Keratinocyte (primary cell): ENCODE measurements at regions not wholly inside any gene's neighbourhood (a gene's known extent, or its start where the extent isn't known, plus 50 kb on each side); places are given as distances from the start of the nearest gene placed in this dataset.

ENCODE experiments used
- DNase-seq: peaks from one replicate; pipeline ENCODE4 v3.0.0-alpha.2; 2011; ENCODE audit warnings: low read depth, missing footprints, low spot score
- FAIRE-seq: peaks from 2 replicates; lab custom pipeline; 2011; peaks lifted over from hg19 to GRCh38; lab: Jason Lieb, UNC
- H2AFZ ChIP-seq: 2 replicates; pipeline ENCODE4 v1.6.0; 2012; ENCODE audit warnings: low read length, control low read depth, inconsistent platforms; ENCODE audit not compliant: control insufficient read depth
- H3K27ac ChIP-seq: 2 replicates; pipeline ENCODE4 v1.5.1; 2011; ENCODE audit warnings: low read length; ENCODE audit not compliant: control insufficient read depth, insufficient read depth
- H3K27me3 ChIP-seq: 3 replicates; pipeline ENCODE4 v1.6.0; 2011; ENCODE audit warnings: low read length; ENCODE audit not compliant: control insufficient read depth, insufficient read depth; ENCODE audit errors: extremely low read depth
- H3K36me3 ChIP-seq, 2 experiments: 2 replicates in 1 of 2; 3 replicates in 1 of 2; pipeline ENCODE4 v1.5.1; 2011; ENCODE audit warnings: low read length in 2 of 2, mild to moderate bottlenecking in 1 of 2; ENCODE audit not compliant: control insufficient read depth in 2 of 2, insufficient read depth in 2 of 2; ENCODE audit errors: extremely low read depth in 1 of 2
- H3K4me1 ChIP-seq: 3 replicates; pipeline ENCODE4 v1.5.1; 2011; ENCODE audit warnings: low read length; ENCODE audit not compliant: control insufficient read depth, insufficient read depth; ENCODE audit errors: extremely low read depth
- H3K4me2 ChIP-seq: 3 replicates; pipeline ENCODE4 v1.6.0; 2011; ENCODE audit warnings: low read depth, low read length; ENCODE audit not compliant: control insufficient read depth, insufficient read depth; ENCODE audit errors: extremely low read depth
- H3K4me3 ChIP-seq, 3 experiments: fragments of 200-600 bp in 1 of 3; sonication (generic) in 1 of 3; 2 replicates in 2 of 3; 3 replicates in 1 of 3; pipeline ENCODE4 v1.5.1; 2011 to 2016; ENCODE audit warnings: low read length in 3 of 3, mild to moderate bottlenecking in 3 of 3, control low read depth in 2 of 3, inconsistent platforms in 1 of 3, low read depth in 1 of 3, mixed read lengths in 1 of 3, mixed run types in 1 of 3, moderate library complexity in 1 of 3; ENCODE audit not compliant: control insufficient read depth in 2 of 3, insufficient read depth in 2 of 3; ENCODE audit errors: extremely low read depth in 1 of 3
- H3K79me2 ChIP-seq: 2 replicates; pipeline ENCODE4 v1.6.0; 2012; ENCODE audit warnings: low read length; ENCODE audit not compliant: control insufficient read depth, insufficient read depth
- H3K9ac ChIP-seq: 3 replicates; pipeline ENCODE4 v1.6.0; 2011; ENCODE audit warnings: low read length; ENCODE audit not compliant: control insufficient read depth, insufficient read depth; ENCODE audit errors: extremely low read depth
- H3K9me1 ChIP-seq: 3 replicates; pipeline ENCODE4 v1.6.0; 2011; ENCODE audit warnings: low read length; ENCODE audit not compliant: control insufficient read depth, insufficient read depth; ENCODE audit errors: extremely low read depth
- H3K9me3 ChIP-seq: 2 replicates; pipeline ENCODE4 v1.5.1; 2012; ENCODE audit warnings: low read depth, low read length; ENCODE audit not compliant: control insufficient read depth
- H4K20me1 ChIP-seq: 3 replicates; pipeline ENCODE4 v1.6.0; 2011; ENCODE audit warnings: low read length; ENCODE audit not compliant: control insufficient read depth, insufficient read depth; ENCODE audit errors: extremely low read depth
- CTCF ChIP-seq, 3 experiments: IDR thresholded peaks in 1 of 3; conservative IDR thresholded peaks in 1 of 3; optimal IDR thresholded peaks in 1 of 3; 2 replicates in 2 of 3; 3 replicates in 1 of 3; pipeline versions ENCODE3 to v1.5.1; 2011; ENCODE audit warnings: low read length in 3 of 3, mild to moderate bottlenecking in 3 of 3, moderate library complexity in 2 of 3, control low read depth in 1 of 3, inconsistent platforms in 1 of 3; ENCODE audit not compliant: insufficient read depth in 2 of 3; ENCODE audit errors: extremely low read depth in 1 of 3
- EZH2 ChIP-seq: IDR thresholded peaks from one replicate; pipeline ENCODE4 v1.6.1; 2012; ENCODE audit warnings: inconsistent platforms, mild to moderate bottlenecking, low read length, moderate library complexity
- dilution Hi-C: fragments of 300-500 bp; cut with MboI; formaldehyde crosslinking; loops from one replicate; pipeline ENCODE4 v1.7.0; 2020; ENCODE audit warnings: low sequenced_read_pairs; ENCODE audit not compliant: extremely low pct_ligation_motif_present

- Histone ChIP-seq H3K9ac (no peak overlapping the region), H4K20me1 (no peaks in the 10 kb centered on the region), H3K4me2 (no peak overlapping the region), H3K27ac (no peak overlapping the region), H3K27me3 (no peaks in the 10 kb centered on the region), H3K9me1 (no peaks in the 10 kb centered on the region), H3K36me3 (no peaks in the 10 kb centered on the region), H2AFZ (no peak overlapping the region), H3K9me3 (no peaks in the 10 kb centered on the region), H3K79me2 (no peaks in the 10 kb centered on the region), H3K4me1 (no peaks in the 10 kb centered on the region), H3K4me3 (no peak overlapping the region)
- no peak for TF ChIP-seq CTCF (optimal IDR thresholded peaks at IDR 0.05 in 1 of 3, IDR thresholded peaks at IDR 0.05 in 1 of 3, conservative IDR thresholded peaks at IDR 0.05 in 1 of 3; ENCODE audit: extremely low read depth in 1 of 3, insufficient read depth in 2 of 3, low read length in 3 of 3)
- TF ChIP-seq EZH2, result no peak
- FAIRE-seq, result no peak
- dilution Hi-C loops, result no loop called here
- no peak for DNase-seq
These were observed 1080.9 kb upstream of the CADM2 start for GRCh38 chr3:83877910-83878309.

GRCh38 chr3:83882701-83883100 is 1076.1 kb upstream of the CADM2 start:
- no peak overlapping the region for H3K27ac ChIP-seq

More at GRCh38 chr3:83882701-83883100, 1076.1 kb upstream of the CADM2 start:
- no peak overlapping the region for H3K9ac ChIP-seq
- TF ChIP-seq CTCF (optimal IDR thresholded peaks at IDR 0.05 in 1 of 3, IDR thresholded peaks at IDR 0.05 in 1 of 3, conservative IDR thresholded peaks at IDR 0.05 in 1 of 3; ENCODE audit: extremely low read depth in 1 of 3, insufficient read depth in 2 of 3, low read length in 3 of 3), result no peak
- TF ChIP-seq EZH2, result no peak
- H3K79me2 ChIP-seq, result no peaks in the 10 kb centered on the region
- H3K9me1 ChIP-seq, result no peaks in the 10 kb centered on the region
- no peak overlapping the region for H3K4me2 ChIP-seq
- H2AFZ ChIP-seq, result no peak overlapping the region
- dilution Hi-C loops, result no loop called here
- no peaks in the 10 kb centered on the region for H3K27me3 ChIP-seq
- H3K9me3 ChIP-seq, result no peaks in the 10 kb centered on the region
- no peaks in the 10 kb centered on the region for H3K36me3 ChIP-seq
- no peak overlapping the region for H3K4me3 ChIP-seq
- DNase-seq (no peak), FAIRE-seq (no peak)
- H3K4me1 ChIP-seq, result no peaks in the 10 kb centered on the region
- no peaks in the 10 kb centered on the region for H4K20me1 ChIP-seq
